Caco-2 (cell line): ENCODE measurements at regions not wholly inside any gene's neighbourhood (a gene's known extent, or its start where the extent isn't known, plus 50 kb on each side); places are given as distances from the start of the nearest gene placed in this dataset.

ENCODE experiments used
- BruUV-seq: library from RNA; stranded (reverse); fragments of 400-500 nt; replicated peaks from 2 replicates; lab custom pipeline; 2021; lab: Mats Ljungman, UMichigan
- CTCF ChIA-PET: fragments of 300-600 bp; sonication (Branson Sonifier 250); formaldehyde crosslinking; loops from one replicate; lab custom pipeline; 2022; ENCODE audit warnings: antibody characterized with exemption; lab: Charles Lee
- POLR2A ChIA-PET: fragments of 300-600 bp; sonication (Branson Sonifier 250); formaldehyde crosslinking; loops from one replicate; lab custom pipeline; 2022; ENCODE audit warnings: antibody characterized with exemption; lab: Charles Lee
- DNase-seq, 2 experiments: peaks; one replicate each; pipeline versions ENCODE4 v3.0.0 to v3.0.0-alpha.2; 2020 to 2022
- H3K27me3 ChIP-seq: replicated peaks from 2 replicates; pipeline ENCODE4 v1.6.0; 2011; ENCODE audit warnings: low read length; ENCODE audit not compliant: control insufficient read depth, insufficient read depth
- H3K36me3 ChIP-seq: 2 replicates; pipeline ENCODE4 v1.5.1; 2011; ENCODE audit warnings: low read length; ENCODE audit not compliant: control insufficient read depth, insufficient read depth
- H3K4me1 ChIP-seq: fragments of 250-450 bp; sonication (Bioruptor Pico); 2 replicates; pipeline ENCODE4 v1.5.1; 2020; ENCODE audit warnings: mild to moderate bottlenecking
- H3K4me3 ChIP-seq: 2 replicates; pipeline ENCODE4 v1.5.1; 2011; ENCODE audit warnings: low read depth, mild to moderate bottlenecking, control low read depth, low read length
- H3K9me3 ChIP-seq: fragments of 250-450 bp; sonication (Bioruptor Pico); 2 replicates; pipeline ENCODE4 v1.5.1; 2020; ENCODE audit warnings: mild to moderate bottlenecking, moderate library complexity
- H3K27ac Mint-ChIP-seq: one replicate; pipeline ENCODE4 v1.8.0; 2022; ENCODE audit warnings: mixed read lengths; ENCODE audit not compliant: unreplicated experiment
- H3K27me3 Mint-ChIP-seq: one replicate; pipeline ENCODE4 v1.8.0; 2022; ENCODE audit warnings: mixed read lengths; ENCODE audit not compliant: insufficient read depth, unreplicated experiment
- H3K36me3 Mint-ChIP-seq: one replicate; pipeline ENCODE4 v1.8.0; 2022; ENCODE audit warnings: mild to moderate bottlenecking, mixed read lengths; ENCODE audit not compliant: insufficient read depth, unreplicated experiment
- H3K4me1 Mint-ChIP-seq: one replicate; pipeline ENCODE4 v1.8.0; 2022; ENCODE audit warnings: low read depth, mixed read lengths; ENCODE audit not compliant: unreplicated experiment
- H3K4me3 Mint-ChIP-seq: one replicate; pipeline ENCODE4 v1.8.0; 2022; ENCODE audit warnings: mild to moderate bottlenecking, moderate library complexity, mixed read lengths; ENCODE audit not compliant: unreplicated experiment
- H3K9me3 Mint-ChIP-seq: one replicate; pipeline ENCODE4 v1.8.0; 2022; ENCODE audit warnings: mixed read lengths; ENCODE audit not compliant: unreplicated experiment
- CTCF ChIP-seq, 2 experiments: fragments of 200-600 bp in 1 of 2; IDR thresholded peaks; 1 replicate in 1 of 2; 2 replicates in 1 of 2; pipeline versions ENCODE4 v1.5.1 to v1.8.0; 2011 to 2022; ENCODE audit warnings: antibody characterized with exemption in 1 of 2, control low read depth in 1 of 2, inconsistent platforms in 1 of 2, low read depth in 1 of 2, low read length in 1 of 2, mild to moderate bottlenecking in 1 of 2, moderate library complexity in 1 of 2; ENCODE audit not compliant: insufficient read depth in 1 of 2, severe bottlenecking in 1 of 2, unreplicated experiment in 1 of 2
- intact Hi-C: fragments of 100-400 bp; cut with micrococcal nuclease; formaldehyde crosslinking; loops from one replicate; pipeline ENCODE4 v1.10.0; 2022; ENCODE audit not compliant: unreplicated experiment

DNA sequence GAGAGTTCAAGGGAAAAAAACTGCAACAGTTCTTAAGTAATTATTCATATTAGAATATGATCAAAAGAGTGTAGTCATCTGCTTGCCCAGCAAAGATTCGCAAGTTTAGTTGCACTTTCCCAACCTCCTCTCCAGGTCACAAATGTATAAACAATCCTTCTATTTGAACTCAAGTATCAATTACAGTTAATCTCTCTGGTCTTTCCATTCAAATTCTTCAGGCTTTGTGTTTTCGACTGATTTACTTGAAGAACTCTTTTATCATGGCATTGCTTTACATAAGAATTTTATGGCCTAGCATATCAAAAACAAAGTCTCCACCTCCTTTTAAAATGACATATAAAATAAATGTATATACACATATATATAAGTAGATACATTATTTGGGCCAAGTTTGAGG, 1009.6 kb upstream of the DIAPH2 start:
- no peaks in the 10 kb centered on the region for H3K36me3 ChIP-seq

DNA sequence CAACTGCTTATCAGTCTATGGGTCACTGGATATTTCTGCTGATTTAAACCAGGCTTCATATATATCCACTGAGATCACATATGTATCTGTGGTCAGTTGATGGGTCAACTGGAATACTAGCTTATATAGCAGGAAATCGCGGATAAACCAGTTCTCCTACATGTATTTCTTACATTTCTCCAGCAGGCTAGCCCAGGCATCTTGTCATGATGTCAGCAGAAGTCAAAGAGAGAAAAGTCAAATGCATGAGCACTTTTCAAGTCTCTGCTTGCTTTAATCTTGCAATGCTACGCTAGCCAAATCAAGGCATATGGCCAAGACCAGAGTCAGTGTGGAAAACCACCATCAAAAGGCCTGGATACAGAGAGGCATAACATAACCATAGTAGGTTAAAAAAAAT, 1008.8 kb upstream of the DIAPH2 start:
- ChIA-PET POLR2A (no interaction called here), CTCF (no interaction called here)
- no peak for TF ChIP-seq CTCF (IDR thresholded peaks at IDR 0.05; ENCODE audit: insufficient read depth in 1 of 2, low read depth in 1 of 2, low read length in 1 of 2, severe bottlenecking in 1 of 2, unreplicated experiment in 1 of 2)
- Histone ChIP-seq H3K4me3 (no peak overlapping the region), H3K27me3 (no peaks in the 10 kb centered on the region), H3K9me3 (no peaks in the 10 kb centered on the region), H3K36me3 (no peaks in the 10 kb centered on the region), H3K4me1 (no peaks in the 10 kb centered on the region)
- BruUV-seq, result no TSS peak
- intact Hi-C loops, result no loop called here
- Mint-ChIP-seq H3K27me3 (no peaks in the 10 kb centered on the region), H3K4me1 (no peaks in the 10 kb centered on the region), H3K4me3 (no peak overlapping the region), H3K36me3 (no peaks in the 10 kb centered on the region), H3K27ac (no peak overlapping the region), H3K9me3 (no peaks in the 10 kb centered on the region)
- no peak for DNase-seq

More for the DNA sequence above, 1009.6 kb upstream of the DIAPH2 start:
- no peak for TF ChIP-seq CTCF (IDR thresholded peaks at IDR 0.05; ENCODE audit: insufficient read depth in 1 of 2, low read depth in 1 of 2, low read length in 1 of 2, severe bottlenecking in 1 of 2, unreplicated experiment in 1 of 2)
- no peaks in the 10 kb centered on the region for H3K9me3 Mint-ChIP-seq
- no peak overlapping the region for H3K27ac Mint-ChIP-seq
- no peak overlapping the region for H3K4me3 ChIP-seq
- BruUV-seq, result no TSS peak
- POLR2A ChIA-PET, result no interaction called here
- no peaks in the 10 kb centered on the region for H3K4me1 Mint-ChIP-seq
- H3K36me3 Mint-ChIP-seq, result no peaks in the 10 kb centered on the region
- H3K27me3 ChIP-seq, result no peaks in the 10 kb centered on the region
- CTCF ChIA-PET, result no interaction called here
- DNase-seq, result no peak
- H3K4me1 ChIP-seq, result no peaks in the 10 kb centered on the region
- no peak overlapping the region for H3K4me3 Mint-ChIP-seq
- intact Hi-C loops, result no loop called here
- H3K27me3 Mint-ChIP-seq, result no peaks in the 10 kb centered on the region
- no peaks in the 10 kb centered on the region for H3K9me3 ChIP-seq

- no peak for TF ChIP-seq CTCF (IDR thresholded peaks at IDR 0.05; ENCODE audit: insufficient read depth in 1 of 2, low read depth in 1 of 2, low read length in 1 of 2, severe bottlenecking in 1 of 2, unreplicated experiment in 1 of 2)
- Histone ChIP-seq H3K4me1 (no peaks in the 10 kb centered on the region), H3K4me3 (no peak overlapping the region), H3K9me3 (no peaks in the 10 kb centered on the region), H3K36me3 (no peaks in the 10 kb centered on the region), H3K27me3 (no peaks in the 10 kb centered on the region)
- H3K36me3 Mint-ChIP-seq, result no peaks in the 10 kb centered on the region
- H3K9me3 Mint-ChIP-seq, result no peaks in the 10 kb centered on the region
- no peak for DNase-seq
- H3K4me3 Mint-ChIP-seq, result no peak overlapping the region
- intact Hi-C loops, result no loop called here
- CTCF ChIA-PET, result no interaction called here
- BruUV-seq, result no TSS peak
- H3K27ac Mint-ChIP-seq, result no peak overlapping the region
- no peaks in the 10 kb centered on the region for H3K27me3 Mint-ChIP-seq
- POLR2A ChIA-PET, result no interaction called here
- no peaks in the 10 kb centered on the region for H3K4me1 Mint-ChIP-seq
These were observed 1006.0 kb upstream of the DIAPH2 start for GRCh38 chrX:95678679-95679078.
